RWPE2 (cell line): ENCODE measurements at regions not wholly inside any gene's neighbourhood (a gene's known extent, or its start where the extent isn't known, plus 50 kb on each side); places are given as distances from the start of the nearest gene placed in this dataset.

Experiments
- ATAC-seq: fragments of 200-7000 bp; cut with Tn5 transposase; 3 replicates; pipeline ENCODE4 v1.9.1; 2021; ENCODE audit warnings: low read depth
- DNase-seq: peaks from one replicate; pipeline ENCODE4 v3.0.0-alpha.2; 2020; ENCODE audit warnings: low spot score
- H3K27ac ChIP-seq: fragments of 450-650 bp; 2 replicates; pipeline ENCODE4 v1.5.1; 2017; ENCODE audit warnings: mild to moderate bottlenecking; ENCODE audit not compliant: poor library complexity, severe bottlenecking
- H3K27me3 ChIP-seq: fragments of 250-450 bp; sonication (Bioruptor Pico); 2 replicates; pipeline ENCODE4 v1.5.1; 2021; ENCODE audit warnings: mild to moderate bottlenecking, moderate library complexity; ENCODE audit not compliant: insufficient read depth, poor library complexity, severe bottlenecking
- H3K36me3 ChIP-seq: fragments of 250-450 bp; sonication (Bioruptor Pico); 2 replicates; pipeline ENCODE4 v1.5.1; 2020; ENCODE audit warnings: low read depth, mild to moderate bottlenecking, moderate library complexity
- H3K4me1 ChIP-seq: fragments of 250-450 bp; sonication (Bioruptor Pico); 2 replicates; pipeline ENCODE4 v1.5.1; 2021; ENCODE audit warnings: mild to moderate bottlenecking, moderate library complexity; ENCODE audit not compliant: insufficient read depth, poor library complexity, severe bottlenecking
- H3K4me3 ChIP-seq: fragments of 250-450 bp; sonication (Bioruptor Pico); 2 replicates; pipeline ENCODE4 v1.5.1; 2021; ENCODE audit warnings: mild to moderate bottlenecking, moderate library complexity; ENCODE audit not compliant: severe bottlenecking
- H3K9me3 ChIP-seq: fragments of 250-450 bp; sonication (Bioruptor Pico); 2 replicates; pipeline ENCODE4 v1.5.1; 2021; ENCODE audit warnings: mild to moderate bottlenecking, moderate library complexity; ENCODE audit not compliant: severe bottlenecking
- TF ChIP-seq, protein P1 (sequence below): fragments of 450-650 bp; IDR thresholded peaks from one replicate; pipeline ENCODE4 v1.5.1; 2017; ENCODE audit warnings: mild to moderate bottlenecking, moderate library complexity; ENCODE audit not compliant: poor library complexity, severe bottlenecking

DNA sequence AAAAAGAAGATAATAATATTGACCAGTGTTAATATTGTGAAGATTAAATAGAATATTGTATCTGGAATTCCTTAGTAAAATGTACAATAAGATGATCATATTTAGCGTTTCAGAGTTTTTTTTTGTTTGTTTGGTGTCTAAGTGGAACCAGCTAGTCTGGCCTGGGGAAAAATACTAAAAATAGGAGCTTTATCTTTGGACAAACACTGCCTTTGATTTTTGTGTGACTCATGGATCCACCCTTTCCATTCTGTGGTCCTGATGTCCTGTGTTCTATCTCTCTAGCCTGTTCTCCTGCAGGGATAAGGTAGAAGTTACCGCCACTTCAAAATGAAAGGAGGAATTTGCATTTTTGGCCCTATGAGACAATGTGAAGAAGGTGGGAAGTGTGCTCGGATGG is 79.7 kb upstream of the CRBN start:
- Histone ChIP-seq H3K27ac (no peak overlapping the region), H3K27me3 (no peaks in the 10 kb centered on the region), H3K36me3 (no peaks in the 10 kb centered on the region), H3K9me3 (no peaks in the 10 kb centered on the region), H3K4me1 (no peaks in the 10 kb centered on the region), H3K4me3 (no peak overlapping the region)
- DNase-seq (no peak), ATAC-seq (no peak)
- TF ChIP-seq, protein P1, sequence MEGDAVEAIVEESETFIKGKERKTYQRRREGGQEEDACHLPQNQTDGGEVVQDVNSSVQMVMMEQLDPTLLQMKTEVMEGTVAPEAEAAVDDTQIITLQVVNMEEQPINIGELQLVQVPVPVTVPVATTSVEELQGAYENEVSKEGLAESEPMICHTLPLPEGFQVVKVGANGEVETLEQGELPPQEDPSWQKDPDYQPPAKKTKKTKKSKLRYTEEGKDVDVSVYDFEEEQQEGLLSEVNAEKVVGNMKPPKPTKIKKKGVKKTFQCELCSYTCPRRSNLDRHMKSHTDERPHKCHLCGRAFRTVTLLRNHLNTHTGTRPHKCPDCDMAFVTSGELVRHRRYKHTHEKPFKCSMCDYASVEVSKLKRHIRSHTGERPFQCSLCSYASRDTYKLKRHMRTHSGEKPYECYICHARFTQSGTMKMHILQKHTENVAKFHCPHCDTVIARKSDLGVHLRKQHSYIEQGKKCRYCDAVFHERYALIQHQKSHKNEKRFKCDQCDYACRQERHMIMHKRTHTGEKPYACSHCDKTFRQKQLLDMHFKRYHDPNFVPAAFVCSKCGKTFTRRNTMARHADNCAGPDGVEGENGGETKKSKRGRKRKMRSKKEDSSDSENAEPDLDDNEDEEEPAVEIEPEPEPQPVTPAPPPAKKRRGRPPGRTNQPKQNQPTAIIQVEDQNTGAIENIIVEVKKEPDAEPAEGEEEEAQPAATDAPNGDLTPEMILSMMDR: no peak

DNA sequence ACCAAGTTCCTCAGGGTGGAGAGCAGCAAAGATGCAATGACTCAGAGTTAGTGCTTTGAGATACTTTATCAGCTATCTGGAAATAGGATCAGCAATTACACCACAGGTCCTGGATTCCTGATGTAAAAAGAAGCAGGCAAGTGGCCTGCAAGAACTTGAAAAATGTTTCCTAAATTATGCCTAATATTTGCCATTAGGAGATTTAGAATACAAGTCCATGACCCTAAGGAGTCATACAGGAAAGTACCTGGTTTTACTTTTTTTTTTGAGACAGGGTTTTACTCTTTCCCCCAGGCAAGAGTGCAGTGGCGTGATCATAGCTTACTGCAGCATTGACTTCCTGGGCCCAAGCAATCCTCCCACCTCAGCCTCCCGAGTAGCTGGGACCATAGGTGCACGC is 78.8 kb upstream of the CRBN start:
- Histone ChIP-seq H3K36me3 (no peaks in the 10 kb centered on the region), H3K4me3 (no peak overlapping the region), H3K9me3 (no peaks in the 10 kb centered on the region), H3K4me1 (no peaks in the 10 kb centered on the region), H3K27ac (no peak overlapping the region), H3K27me3 (no peaks in the 10 kb centered on the region)
- DNase-seq (no peak), ATAC-seq (no peak)
- TF ChIP-seq, protein P1: no peak

DNA sequence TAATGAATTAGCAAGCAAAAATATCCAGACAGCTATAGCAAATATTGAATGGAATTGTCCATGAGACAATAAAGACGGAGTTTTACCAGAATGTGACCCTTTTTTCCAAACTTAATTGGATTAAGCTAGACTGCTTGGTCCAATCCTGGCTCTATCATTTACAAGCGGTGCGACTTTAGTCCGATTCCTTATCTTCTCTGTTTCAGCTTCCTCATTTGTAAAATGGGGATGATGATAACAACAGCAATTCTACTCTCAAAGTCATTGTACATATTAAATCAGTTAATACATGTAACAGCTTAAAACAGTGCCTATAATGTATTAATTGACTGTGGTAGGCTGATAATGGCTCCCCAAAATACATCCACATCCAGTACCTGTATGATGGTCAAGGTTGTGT is 62.1 kb upstream of the CRBN start:
- Histone ChIP-seq H3K27ac (no peak overlapping the region), H3K9me3 (no peaks in the 10 kb centered on the region), H3K4me1 (no peaks in the 10 kb centered on the region), H3K36me3 (no peaks in the 10 kb centered on the region), H3K4me3 (no peak overlapping the region), H3K27me3 (no peaks in the 10 kb centered on the region)
- no peak for DNase-seq
- ATAC-seq: no peak
- TF ChIP-seq, protein P1: no peak

DNA sequence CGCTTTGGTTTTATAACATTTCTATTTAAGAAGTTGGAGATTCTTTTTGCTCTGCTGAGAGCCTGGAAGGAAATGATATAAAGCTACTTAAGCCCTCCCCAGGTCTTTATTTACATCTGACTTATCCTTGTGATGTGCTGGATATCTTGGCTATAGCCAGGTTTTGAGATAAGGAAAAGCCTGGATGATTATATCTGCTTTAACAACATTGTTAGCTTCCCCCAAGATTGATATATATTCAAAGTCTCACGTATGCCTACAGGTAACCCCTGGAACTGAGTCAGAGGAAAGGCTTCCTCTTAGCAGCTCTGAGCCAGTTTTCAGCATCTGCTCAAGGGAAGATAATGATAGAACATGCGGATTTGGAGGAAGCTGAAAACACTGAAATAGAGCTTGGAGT is 61.5 kb upstream of the CRBN start:
- TF ChIP-seq, protein P1: no peak
- H3K4me3 ChIP-seq: no peak overlapping the region
- no peaks in the 10 kb centered on the region for H3K4me1 ChIP-seq
- no peak for ATAC-seq
- no peaks in the 10 kb centered on the region for H3K36me3 ChIP-seq
- no peaks in the 10 kb centered on the region for H3K9me3 ChIP-seq
- no peaks in the 10 kb centered on the region for H3K27me3 ChIP-seq
- H3K27ac ChIP-seq: no peak overlapping the region
- DNase-seq: no peak

DNA sequence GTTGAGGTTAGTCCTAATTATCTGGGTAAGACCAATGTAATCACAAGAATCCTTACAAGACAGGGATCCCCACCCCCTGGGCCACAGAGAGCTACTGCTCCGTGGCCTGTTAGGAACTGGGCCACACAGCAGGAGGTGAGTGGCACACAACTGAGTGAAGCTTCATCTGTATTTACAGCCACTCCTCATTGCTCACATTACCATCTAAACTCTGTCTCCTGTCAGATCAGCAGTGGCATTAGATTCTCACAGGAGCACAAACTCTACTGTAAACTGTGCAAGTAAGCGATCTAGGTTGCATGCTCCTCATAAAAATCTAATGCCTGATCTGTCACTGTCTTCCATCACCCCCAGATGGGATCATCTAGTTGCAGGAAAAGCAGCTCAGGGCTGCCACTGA is 58.5 kb upstream of the CRBN start:
- H3K36me3 ChIP-seq: no peaks in the 10 kb centered on the region
- H3K9me3 ChIP-seq: no peaks in the 10 kb centered on the region
- H3K4me3 ChIP-seq: no peak overlapping the region
- no peaks in the 10 kb centered on the region for H3K4me1 ChIP-seq
- DNase-seq (no peak), ATAC-seq (no peak)
- TF ChIP-seq, protein P1: no peak
- H3K27me3 ChIP-seq: no peaks in the 10 kb centered on the region
- no peak overlapping the region for H3K27ac ChIP-seq
